Activated naive CD8-positive, alpha-beta T cell treated with anti-CD3 and anti-CD28 coated beads, Interleukin-2, amount 10 ng/mL, durations not matched to agents 7 days and 5 days (primary cell): ENCODE measurements at regions not wholly inside any gene's neighbourhood (a gene's known extent, or its start where the extent isn't known, plus 50 kb on each side); places are given as distances from the start of the nearest gene placed in this dataset.

Source experiments
- ATAC-seq: fragments of 150-1000 bp; cut with Tn5 transposase; one replicate; pipeline ENCODE4 v1.10.0; 2021; ENCODE audit warnings: low read depth, moderate library complexity
- POLR2A ChIA-PET: fragments of 350-600 bp; sonication (Branson Sonifier 250); formaldehyde crosslinking; loops from one replicate; lab custom pipeline; 2021; ENCODE audit warnings: antibody characterized with exemption; lab: Charles Lee
- DNase-seq: peaks from one replicate; pipeline ENCODE4 v3.0.0; 2021
- H3K27ac Mint-ChIP-seq: one replicate; pipeline ENCODE4 v1.8.0; 2022; ENCODE audit warnings: mild to moderate bottlenecking, mixed read lengths
- H3K27me3 Mint-ChIP-seq: one replicate; pipeline ENCODE4 v1.8.0; 2022; ENCODE audit warnings: mild to moderate bottlenecking, moderate library complexity, mixed read lengths
- H3K36me3 Mint-ChIP-seq: one replicate; pipeline ENCODE4 v1.8.0; 2021; ENCODE audit warnings: mild to moderate bottlenecking, mixed read lengths
- H3K4me1 Mint-ChIP-seq: one replicate; pipeline ENCODE4 v1.8.0; 2021; ENCODE audit warnings: mixed read lengths
- H3K4me3 Mint-ChIP-seq: one replicate; pipeline ENCODE4 v1.8.0; 2022; ENCODE audit warnings: mild to moderate bottlenecking, moderate library complexity, mixed read lengths
- H3K9me3 Mint-ChIP-seq: one replicate; pipeline ENCODE4 v1.8.0; 2021; ENCODE audit warnings: mixed read lengths

GRCh38 chr13:34405410-34406181, 536.5 kb upstream of the NBEA start:
- POLR2A ChIA-PET: no interaction called here

DNA sequence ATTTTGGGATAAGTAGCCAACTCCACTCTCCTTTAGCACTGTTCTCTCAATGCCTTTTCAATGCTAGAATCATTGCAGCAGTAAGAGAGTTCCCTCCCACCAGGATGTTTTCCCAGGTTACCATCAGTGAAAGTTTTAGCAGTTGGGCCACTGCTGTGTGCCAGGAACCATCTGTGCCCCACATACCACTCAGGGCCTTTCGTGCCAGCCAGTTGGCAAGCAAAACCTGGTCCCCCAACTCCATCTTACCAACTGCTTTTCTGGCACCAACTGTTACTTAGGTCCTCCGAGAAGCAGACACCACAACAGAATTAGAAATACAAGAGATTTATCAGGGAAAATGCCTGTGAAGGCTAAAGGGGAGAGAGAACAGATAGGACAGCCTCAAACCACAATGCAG, 533.4 kb upstream of the NBEA start:
- DNase-seq (no peak), ATAC-seq (no peak)
- no peak overlapping the region for H3K27ac Mint-ChIP-seq
- no peaks in the 10 kb centered on the region for H3K4me1 Mint-ChIP-seq
- POLR2A ChIA-PET: no interaction called here
- no peaks in the 10 kb centered on the region for H3K27me3 Mint-ChIP-seq
- H3K4me3 Mint-ChIP-seq: no peak overlapping the region
- H3K36me3 Mint-ChIP-seq: no peaks in the 10 kb centered on the region
- H3K9me3 Mint-ChIP-seq: peaks cover 4% of the 10 kb centered on the region

More at GRCh38 chr13:34405410-34406181, 536.5 kb upstream of the NBEA start:
- H3K4me1 Mint-ChIP-seq: no peaks in the 10 kb centered on the region
- no peaks in the 10 kb centered on the region for H3K27me3 Mint-ChIP-seq
- no peak for DNase-seq
- ATAC-seq: no peak
- no peak overlapping the region for H3K4me3 Mint-ChIP-seq
- H3K27ac Mint-ChIP-seq: no peak overlapping the region
- H3K36me3 Mint-ChIP-seq: no peaks in the 10 kb centered on the region
- H3K9me3 Mint-ChIP-seq: peaks cover 4% of the 10 kb centered on the region

GRCh38 chr13:34409496-34410182, 532.4 kb upstream of the NBEA start:
- POLR2A ChIA-PET: no interaction called here
- Mint-ChIP-seq H3K36me3 (no peaks in the 10 kb centered on the region), H3K27me3 (no peaks in the 10 kb centered on the region), H3K27ac (no peak overlapping the region), H3K4me1 (no peaks in the 10 kb centered on the region), H3K4me3 (no peak overlapping the region), H3K9me3 (peaks cover 4% of the 10 kb centered on the region)
- DNase-seq (no peak), ATAC-seq (no peak)

DNA sequence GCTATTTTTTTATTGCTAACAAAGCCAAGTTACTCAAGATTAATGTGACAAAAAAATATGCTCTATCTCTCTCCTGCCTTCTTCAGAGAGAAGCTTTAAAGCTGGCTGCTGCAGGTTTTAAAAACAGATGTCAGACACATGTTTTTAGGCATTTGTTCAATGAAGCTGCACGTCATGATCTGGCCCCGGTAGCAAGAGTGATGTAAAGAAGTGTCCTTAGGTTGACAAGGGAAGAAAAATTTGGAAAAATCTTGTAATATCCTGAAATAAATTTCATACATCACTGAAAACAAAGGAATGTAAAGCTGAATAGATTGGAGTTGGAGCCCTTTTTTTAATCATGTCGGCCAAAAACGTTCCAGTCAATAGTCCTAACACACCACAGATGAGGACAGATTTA, 531.4 kb upstream of the NBEA start:
- H3K4me3 Mint-ChIP-seq: no peak overlapping the region
- no peaks in the 10 kb centered on the region for H3K36me3 Mint-ChIP-seq
- H3K9me3 Mint-ChIP-seq: peaks cover 4% of the 10 kb centered on the region
- no peak overlapping the region for H3K27ac Mint-ChIP-seq
- POLR2A ChIA-PET: no interaction called here
- H3K27me3 Mint-ChIP-seq: no peaks in the 10 kb centered on the region
- DNase-seq (no peak), ATAC-seq (no peak)
- H3K4me1 Mint-ChIP-seq: no peaks in the 10 kb centered on the region

DNA sequence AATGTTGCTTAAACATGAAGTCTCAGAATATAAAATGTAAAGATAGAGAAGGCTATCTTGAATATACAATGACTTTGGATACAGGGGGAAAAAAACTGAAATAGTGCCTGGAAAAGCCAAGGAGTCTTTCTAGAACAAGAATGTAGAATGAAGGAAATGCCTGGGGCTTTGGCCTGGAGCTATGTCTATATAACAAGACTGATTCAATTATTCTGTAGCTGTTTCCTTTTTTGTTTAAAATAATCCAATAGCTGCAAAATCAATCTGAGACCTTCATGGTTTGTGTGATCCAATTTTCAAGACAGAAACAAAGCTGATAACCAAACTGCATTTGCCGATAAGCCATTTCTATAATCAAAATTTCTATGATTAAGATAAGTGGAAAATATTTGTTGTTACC, 530.9 kb upstream of the NBEA start:
- POLR2A ChIA-PET: no interaction called here
- Mint-ChIP-seq H3K9me3 (peaks cover 7% of the 10 kb centered on the region), H3K27me3 (no peaks in the 10 kb centered on the region)

DNA sequence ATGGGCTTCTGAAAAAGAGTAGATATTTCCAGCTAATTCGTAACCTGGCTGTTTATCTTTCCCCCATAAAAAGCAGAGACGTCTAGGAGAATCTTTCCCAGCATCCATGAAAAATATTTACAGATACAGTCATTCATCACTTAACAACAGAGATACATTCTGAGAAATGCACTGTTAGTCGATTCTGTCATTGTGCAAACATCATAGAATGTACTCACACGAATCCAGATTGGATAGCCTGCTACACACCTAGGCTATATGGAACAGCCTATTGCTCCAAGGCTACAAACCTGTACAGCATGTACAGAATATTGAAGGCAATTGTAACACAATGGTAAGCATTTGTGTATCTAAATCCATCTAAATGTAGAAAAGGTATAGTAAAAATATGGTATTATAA, 530.2 kb upstream of the NBEA start:
- POLR2A ChIA-PET: no interaction called here
- H3K9me3 Mint-ChIP-seq: peaks cover 5% of the 10 kb centered on the region
- DNase-seq (no peak), ATAC-seq (no peak)
- H3K27me3 Mint-ChIP-seq: no peaks in the 10 kb centered on the region
- H3K4me1 Mint-ChIP-seq: no peaks in the 10 kb centered on the region
- no peaks in the 10 kb centered on the region for H3K36me3 Mint-ChIP-seq
- H3K27ac Mint-ChIP-seq: no peak overlapping the region
- no peak overlapping the region for H3K4me3 Mint-ChIP-seq

More for the DNA sequence above, 530.9 kb upstream of the NBEA start:
- Mint-ChIP-seq H3K4me3 (no peak overlapping the region), H3K36me3 (no peaks in the 10 kb centered on the region), H3K27ac (no peak overlapping the region), H3K4me1 (no peaks in the 10 kb centered on the region)
- no peak for ATAC-seq
- DNase-seq: no peak

GRCh38 chr13:34412295-34412694, 529.8 kb upstream of the NBEA start:
- H3K4me1 Mint-ChIP-seq: no peaks in the 10 kb centered on the region
- DNase-seq (no peak), ATAC-seq (no peak)
- POLR2A ChIA-PET: no interaction called here
- H3K9me3 Mint-ChIP-seq: peaks cover 4% of the 10 kb centered on the region
- no peak overlapping the region for H3K4me3 Mint-ChIP-seq
- H3K27me3 Mint-ChIP-seq: no peaks in the 10 kb centered on the region
- no peaks in the 10 kb centered on the region for H3K36me3 Mint-ChIP-seq
- no peak overlapping the region for H3K27ac Mint-ChIP-seq

GRCh38 chr13:34412817-34413375, 529.2 kb upstream of the NBEA start:
- Mint-ChIP-seq H3K4me1 (no peaks in the 10 kb centered on the region), H3K9me3 (peaks cover 4% of the 10 kb centered on the region), H3K27me3 (no peaks in the 10 kb centered on the region), H3K4me3 (no peak overlapping the region), H3K27ac (no peak overlapping the region), H3K36me3 (no peaks in the 10 kb centered on the region)
- ATAC-seq (no peak), DNase-seq (no peak)
- POLR2A ChIA-PET: no interaction called here

DNA sequence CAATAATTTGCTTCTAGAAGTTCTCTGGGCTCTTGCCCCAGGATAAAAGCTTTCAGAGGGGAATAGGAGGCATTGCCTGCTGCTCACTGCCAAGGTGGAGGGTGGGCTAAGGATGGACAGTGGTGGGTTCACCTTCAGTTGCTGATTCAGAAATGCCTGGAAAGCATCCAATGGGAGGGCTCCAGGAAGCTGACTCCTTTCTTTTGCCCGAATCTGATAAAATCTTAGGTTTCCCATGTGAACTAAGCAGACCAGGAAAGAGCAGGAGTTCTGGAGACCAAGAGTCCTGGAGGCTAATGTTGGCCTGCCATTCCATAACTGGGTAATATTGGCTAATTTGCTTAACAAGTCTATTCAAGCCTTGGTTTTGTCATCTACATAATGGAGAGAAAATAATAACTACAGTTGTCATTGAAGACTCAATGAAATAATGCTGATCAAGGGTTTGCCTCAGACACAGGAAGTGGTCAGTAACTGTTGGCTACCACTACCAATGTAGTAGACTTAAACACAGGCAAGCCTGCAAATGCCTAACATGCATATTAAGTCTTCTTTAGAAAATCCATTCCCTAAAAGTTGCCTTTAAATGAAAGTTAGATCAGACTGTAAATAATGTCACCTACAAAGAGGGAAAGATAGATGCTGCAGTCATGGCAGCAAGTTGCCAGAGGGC, 528.4 kb upstream of the NBEA start:
- no peak overlapping the region for H3K4me3 Mint-ChIP-seq
- no peaks in the 10 kb centered on the region for H3K27me3 Mint-ChIP-seq
- peaks cover 4% of the 10 kb centered on the region for H3K9me3 Mint-ChIP-seq
- DNase-seq (no peak), ATAC-seq (no peak)
- POLR2A ChIA-PET: no interaction called here
- H3K27ac Mint-ChIP-seq: no peak overlapping the region
- H3K36me3 Mint-ChIP-seq: no peaks in the 10 kb centered on the region
- no peaks in the 10 kb centered on the region for H3K4me1 Mint-ChIP-seq

GRCh38 chr13:34414616-34415015, 527.5 kb upstream of the NBEA start:
- POLR2A ChIA-PET: no interaction called here
- Mint-ChIP-seq H3K27me3 (no peaks in the 10 kb centered on the region), H3K4me1 (no peaks in the 10 kb centered on the region), H3K36me3 (no peaks in the 10 kb centered on the region), H3K9me3 (peaks cover 2% of the 10 kb centered on the region), H3K27ac (no peak overlapping the region), H3K4me3 (no peak overlapping the region)
- DNase-seq: no peak
- no peak for ATAC-seq

- ATAC-seq (no peak), DNase-seq (no peak)
- H3K27me3 Mint-ChIP-seq: no peaks in the 10 kb centered on the region
- H3K27ac Mint-ChIP-seq: no peak overlapping the region
- no peak overlapping the region for H3K4me3 Mint-ChIP-seq
- POLR2A ChIA-PET: no interaction called here
- H3K9me3 Mint-ChIP-seq: peaks cover 2% of the 10 kb centered on the region
- H3K36me3 Mint-ChIP-seq: no peaks in the 10 kb centered on the region
- no peaks in the 10 kb centered on the region for H3K4me1 Mint-ChIP-seq
These were observed 525.1 kb upstream of the NBEA start for GRCh38 chr13:34416971-34417380.

- ATAC-seq (no peak), DNase-seq (no peak)
- Mint-ChIP-seq H3K36me3 (no peaks in the 10 kb centered on the region), H3K27me3 (no peaks in the 10 kb centered on the region), H3K4me3 (no peak overlapping the region), H3K9me3 (peaks cover 2% of the 10 kb centered on the region), H3K4me1 (no peaks in the 10 kb centered on the region), H3K27ac (no peak overlapping the region)
- POLR2A ChIA-PET: no interaction called here
These were observed 524.2 kb upstream of the NBEA start for GRCh38 chr13:34417896-34418295.

DNA sequence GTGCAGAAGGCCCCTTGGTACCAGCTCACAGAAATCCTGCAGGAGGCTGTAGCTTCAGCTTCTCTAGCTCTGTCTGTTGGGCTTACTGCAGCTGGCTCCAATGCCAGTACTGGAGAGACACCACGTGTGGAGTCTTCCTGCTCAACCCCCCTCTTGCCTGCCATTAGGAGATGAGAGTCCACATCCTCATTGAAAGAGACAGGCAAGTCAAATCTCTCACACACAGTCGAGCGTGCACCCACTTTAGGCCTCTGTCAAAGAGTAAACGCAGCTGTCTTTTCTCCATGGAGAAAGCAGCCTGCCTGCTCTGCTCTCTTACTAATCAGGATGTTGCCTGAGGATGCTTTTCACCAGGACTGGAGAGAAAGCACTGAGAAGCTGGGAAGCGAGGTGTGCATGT, 523.0 kb upstream of the NBEA start:
- Mint-ChIP-seq H3K27ac (no peak overlapping the region), H3K36me3 (no peaks in the 10 kb centered on the region), H3K4me1 (no peaks in the 10 kb centered on the region), H3K27me3 (no peaks in the 10 kb centered on the region), H3K9me3 (peaks cover 2% of the 10 kb centered on the region), H3K4me3 (no peak overlapping the region)
- ATAC-seq (no peak), DNase-seq (no peak)
- POLR2A ChIA-PET: no interaction called here
